Right lobe of liver (tissue), 4 donors: ENCODE measurements at regions not wholly inside any gene's neighbourhood (a gene's known extent, or its start where the extent isn't known, plus 50 kb on each side); places are given as distances from the start of the nearest gene placed in this dataset.

ENCODE experiments used
- CTCF ChIP-seq, 4 donors: fragments of 200-600 bp in 3 of 4; fragments of 450-650 bp in 1 of 4; IDR thresholded peaks; one replicate each; pipeline versions ENCODE4 v1.5.1 to v1.8.0; 2016 to 2022; ENCODE audit warnings: antibody characterized with exemption in 4 of 4, mild to moderate bottlenecking in 2 of 4
- POLR2A ChIP-seq: fragments of 450-650 bp; IDR thresholded peaks from one replicate; pipeline ENCODE4 v1.6.1; 2017; ENCODE audit warnings: antibody characterized with exemption, mild to moderate bottlenecking
- donor health status: DM: no; HTN: no; CAD: no.
- donor health status: DM: no; HTN: no; CAD: no.
- donor health status: DM: no; HTN: yes; CAD: no.

GRCh38 chr3:110470310-110470709 lies 601.3 kb upstream of the NECTIN3 start:
- TF ChIP-seq CTCF (IDR thresholded peaks at IDR 0.05) (no peak), POLR2A (no peak)
